GM18858 (cell line): ENCODE measurements at regions not wholly inside any gene's neighbourhood (a gene's known extent, or its start where the extent isn't known, plus 50 kb on each side); places are given as distances from the start of the nearest gene placed in this dataset.
"Not testable (repeated sequence)": the region's sequence is repeated elsewhere in the genome, so short reads cannot be mapped to it uniquely, and the experiment has no call there.

ENCODE experiments used
- ATAC-seq: cut with Tn5 transposase; IDR thresholded peaks from one replicate; pipeline ENCODE4 v1.9.1; 2021; ENCODE audit not compliant: unreplicated experiment

- no peak for ATAC-seq
Observed at GRCh38 chr5:102613661-102614060, 114.9 kb upstream of the SLCO6A1 start.

DNA sequence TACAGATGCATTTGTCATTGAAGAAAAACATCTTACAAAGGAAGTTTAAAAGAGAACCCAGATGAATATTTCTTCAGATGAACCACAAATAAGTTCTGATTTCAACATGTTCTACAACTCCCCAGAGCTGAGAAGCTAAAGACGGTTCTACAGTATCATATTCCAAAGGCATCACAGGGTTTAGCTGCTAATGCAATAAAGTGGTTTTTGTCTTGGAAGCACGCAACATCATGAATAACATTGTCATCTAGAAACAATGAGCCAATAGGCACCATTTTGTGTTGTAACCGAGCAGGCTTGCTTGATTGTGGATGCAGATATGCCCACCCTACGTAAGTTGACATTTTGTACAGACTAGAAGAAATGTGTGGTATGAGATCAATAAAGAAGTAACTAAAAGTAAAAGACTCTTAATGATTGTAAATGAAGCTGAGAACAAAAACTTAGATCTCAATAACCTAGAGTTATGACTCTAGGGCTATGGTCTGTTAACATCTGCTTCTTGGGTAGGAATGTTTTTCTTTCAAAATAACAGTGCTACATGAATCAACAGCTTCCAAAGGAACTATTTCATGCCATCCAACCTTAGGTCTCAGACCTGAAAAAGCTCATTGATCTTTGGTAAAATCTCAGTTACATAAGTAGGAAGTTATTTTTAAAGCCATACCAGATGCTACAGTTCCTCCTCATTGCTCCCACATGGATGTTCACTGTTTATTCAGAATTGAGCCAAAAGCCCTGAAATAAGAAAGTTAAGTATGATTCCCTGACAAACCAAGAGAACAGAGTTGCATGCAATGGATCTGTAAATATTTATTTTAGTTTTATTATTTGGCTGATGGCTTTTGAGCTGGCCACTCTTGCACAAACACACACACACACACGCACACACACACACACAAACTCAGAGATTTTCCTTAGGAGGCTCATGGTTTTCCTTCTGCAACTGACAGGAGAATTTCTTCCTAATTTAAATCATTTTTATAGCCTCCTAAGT lies 118.7 kb upstream of the SLCO6A1 start:
- no peak for ATAC-seq

DNA sequence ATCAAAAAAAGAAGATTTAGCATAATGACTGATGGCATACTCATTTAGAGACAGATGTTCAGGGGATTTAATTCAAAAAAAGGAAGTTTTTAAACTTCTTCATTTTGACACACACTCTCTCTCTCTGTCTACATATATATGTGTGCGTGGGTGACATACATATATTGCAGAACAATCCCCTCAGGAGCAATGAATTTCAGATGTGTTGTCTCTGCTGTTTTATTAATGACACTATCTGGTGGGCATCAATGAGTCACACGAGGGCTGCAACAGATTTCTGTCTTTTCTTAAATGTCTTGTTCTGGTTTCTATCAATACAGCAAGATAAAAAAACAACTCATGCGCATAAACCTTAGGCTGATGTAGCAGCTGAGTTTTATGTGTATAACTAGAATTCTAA lies 123.5 kb upstream of the SLCO6A1 start:
- ATAC-seq, result no peak

- ATAC-seq, result no peak
Observed at GRCh38 chr5:102623329-102624065, 124.7 kb upstream of the SLCO6A1 start.

- ATAC-seq, result no peak
Observed at GRCh38 chr5:102624405-102624804, 125.6 kb upstream of the SLCO6A1 start.

DNA sequence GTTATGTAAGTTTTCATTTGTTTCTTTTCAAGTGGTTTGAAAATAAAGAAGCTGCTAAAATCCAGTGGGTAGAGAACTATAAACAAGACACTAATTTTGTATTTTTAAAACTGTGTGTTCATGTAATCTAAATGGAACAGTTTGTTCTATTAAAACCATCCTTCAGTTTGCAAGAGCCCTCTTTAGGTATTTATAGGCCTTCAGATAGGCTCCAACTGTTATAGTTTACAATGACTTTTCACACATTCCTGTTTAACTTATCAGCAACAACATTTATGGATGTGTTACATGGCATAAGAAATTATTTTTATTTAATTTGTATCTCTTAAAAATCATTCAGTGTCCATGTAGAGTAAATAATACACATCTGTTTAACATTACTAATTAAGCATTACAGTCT lies 126.7 kb upstream of the SLCO6A1 start:
- no peak for ATAC-seq

- no peak for ATAC-seq
Observed at GRCh38 chr5:102625928-102626327, 127.1 kb upstream of the SLCO6A1 start.

GRCh38 chr5:102627315-102627714 lies 127.8 kb upstream of the PAM start:
- no peak for ATAC-seq

GRCh38 chr5:102628441-102629175 lies 126.5 kb upstream of the PAM start:
- no peak for ATAC-seq

- ATAC-seq, result no peak
Observed at GRCh38 chr5:102629827-102630605, 125.1 kb upstream of the PAM start.

DNA sequence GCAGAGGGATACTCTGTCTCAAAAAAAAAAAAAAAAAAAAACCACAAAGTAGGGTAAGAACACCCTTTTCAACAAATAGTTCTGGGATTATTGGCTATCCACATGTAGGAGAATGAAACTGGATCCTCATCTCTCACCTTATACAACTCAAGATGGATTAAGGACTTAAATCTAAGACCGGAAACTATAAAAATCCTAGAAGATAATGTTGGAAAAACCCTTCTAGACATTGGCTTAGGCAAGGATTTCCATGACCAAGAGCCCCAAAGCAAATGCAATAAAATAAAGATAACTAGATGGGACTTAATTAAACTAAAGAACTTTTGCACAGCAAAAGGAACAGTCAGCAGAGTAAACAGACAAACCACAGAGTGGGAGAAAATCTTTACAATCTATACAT lies 119.7 kb upstream of the PAM start:
- ATAC-seq, result not testable (repeated sequence)

- ATAC-seq, result no peak
Observed at GRCh38 chr5:102638316-102638715, 116.8 kb upstream of the PAM start.

DNA sequence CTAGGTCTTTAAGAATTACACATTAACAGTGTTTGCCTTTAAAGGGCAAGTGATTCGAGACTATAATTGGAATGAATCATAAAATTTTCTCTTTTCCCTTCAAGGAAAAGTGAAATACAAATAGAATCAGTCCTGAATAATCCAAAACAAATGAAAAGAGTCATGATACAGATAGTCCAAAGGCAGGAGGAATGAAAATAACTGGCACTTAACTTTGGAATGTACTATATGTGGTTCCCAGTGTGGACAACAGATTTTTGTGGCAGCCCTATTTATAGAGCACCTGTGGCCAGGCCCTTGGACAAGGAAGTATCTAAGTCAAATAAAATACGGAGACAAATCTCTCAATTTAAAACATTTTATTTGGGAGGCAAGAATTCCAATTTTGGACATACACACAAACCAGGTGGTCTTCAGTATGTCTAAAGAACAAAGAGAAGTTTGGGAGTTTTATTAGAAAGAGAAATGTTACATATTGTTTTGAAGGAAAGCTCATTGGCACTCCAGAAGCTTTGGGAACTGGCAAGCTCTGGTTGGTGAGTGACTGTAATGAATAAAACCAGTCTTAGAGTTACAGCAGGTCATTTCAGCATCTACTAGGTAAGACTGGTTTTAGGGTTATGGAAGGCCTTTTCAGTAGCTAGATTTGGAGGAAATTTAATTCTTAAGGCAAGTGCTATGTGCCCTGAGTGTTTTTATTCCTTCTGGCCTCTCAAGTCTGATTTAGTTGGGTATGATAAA lies 116.0 kb upstream of the PAM start:
- ATAC-seq, result no peak

GRCh38 chr5:102649731-102650130 lies 105.4 kb upstream of the PAM start:
- ATAC-seq, result no peak

GRCh38 chr5:102651466-102651865 lies 103.6 kb upstream of the PAM start:
- no peak for ATAC-seq

DNA sequence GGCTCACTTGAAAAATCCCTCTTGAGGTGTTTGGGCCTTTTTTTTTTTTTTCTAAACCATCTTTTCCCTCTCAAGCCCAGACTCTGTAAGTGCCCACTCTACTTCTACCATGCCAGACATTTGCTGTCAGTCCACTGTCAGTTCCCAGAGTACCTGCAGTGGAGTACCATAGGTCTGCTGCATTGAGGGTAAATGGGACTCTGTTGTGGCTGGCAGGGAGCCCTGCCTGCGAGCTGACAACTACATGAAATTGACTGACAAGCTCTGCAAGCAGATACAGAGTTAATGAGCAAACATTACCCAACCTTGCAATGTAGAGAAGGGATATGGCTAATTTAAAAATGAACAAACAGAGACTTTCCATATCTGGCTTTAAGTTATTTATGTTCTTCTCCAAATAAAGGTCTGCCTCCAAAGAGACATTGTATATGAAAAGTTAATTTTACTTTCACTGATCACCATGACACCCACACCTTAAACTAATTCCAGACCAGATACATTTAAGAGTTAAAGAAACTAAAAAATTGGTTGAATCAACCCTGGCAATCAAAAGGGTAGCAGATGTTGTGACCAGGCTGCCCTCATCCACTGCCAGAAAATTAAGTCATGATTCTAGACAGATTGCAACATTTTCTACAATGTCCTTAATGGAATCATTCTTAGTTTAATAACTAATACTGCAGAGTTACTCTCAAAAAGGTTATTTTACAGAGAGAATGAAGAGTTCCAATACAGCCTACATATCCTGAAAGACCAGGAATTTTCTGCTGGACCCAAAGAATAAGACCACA lies 100.4 kb upstream of the PAM start:
- no peak for ATAC-seq

- ATAC-seq, result no peak
Observed at GRCh38 chr5:102659151-102659550, 96.0 kb upstream of the PAM start.

DNA sequence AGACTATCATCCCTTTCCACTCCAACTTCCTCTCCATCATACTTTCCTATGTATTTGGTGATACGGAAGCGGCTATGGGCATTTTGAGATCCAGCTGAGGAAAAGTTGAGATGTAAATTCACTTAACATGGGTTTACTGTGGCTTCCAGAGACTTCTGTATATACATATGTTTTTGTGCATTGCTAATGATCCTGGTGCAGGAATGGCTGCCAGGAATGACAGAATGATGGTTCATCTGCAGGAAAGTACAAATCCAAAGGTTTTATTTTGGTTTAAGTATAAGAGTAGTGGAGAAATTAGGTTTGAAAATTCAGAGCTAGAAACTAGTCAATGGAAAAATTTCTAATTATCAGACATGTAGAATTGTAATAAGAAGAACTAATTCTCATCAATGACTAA lies 95.0 kb upstream of the PAM start:
- no peak for ATAC-seq
